ENCODE measurements at regions not wholly inside any gene's neighbourhood (a gene's known extent, or its start where the extent isn't known, plus 50 kb on each side); places are given as distances from the start of the nearest gene placed in this dataset.
"Not testable (repeated sequence)": the region's sequence is repeated elsewhere in the genome, so short reads cannot be mapped to it uniquely, and the experiment has no call there.

- no peak for DNase-seq (ENCODE audit: low read depth, low spot score)
- Histone ChIP-seq H3K27me3 (ENCODE audit: control insufficient read depth, insufficient read depth, low read length) (no peaks in the 10 kb centered on the region), H3K9me3 (ENCODE audit: control insufficient read depth, insufficient read depth, low read length) (no peaks in the 10 kb centered on the region), H3K27ac (ENCODE audit: low read length) (no peak overlapping the region), H3K4me3 (ENCODE audit: low read length) (no peak overlapping the region), H3K36me3 (ENCODE audit: control insufficient read depth, insufficient read depth, low read length) (no peaks in the 10 kb centered on the region), H3K4me1 (ENCODE audit: control insufficient read depth, insufficient read depth, low read length) (no peaks in the 10 kb centered on the region; the same call in 1 of the 2 replicates)
- no CpG with 5 or more reads among the region's 3 CpGs for WGBS (ENCODE audit: insufficient coverage, insufficient read length)
Measured at GRCh38 chr17:33954597-33954996, 300.5 kb upstream of the CCL2 start.

DNA sequence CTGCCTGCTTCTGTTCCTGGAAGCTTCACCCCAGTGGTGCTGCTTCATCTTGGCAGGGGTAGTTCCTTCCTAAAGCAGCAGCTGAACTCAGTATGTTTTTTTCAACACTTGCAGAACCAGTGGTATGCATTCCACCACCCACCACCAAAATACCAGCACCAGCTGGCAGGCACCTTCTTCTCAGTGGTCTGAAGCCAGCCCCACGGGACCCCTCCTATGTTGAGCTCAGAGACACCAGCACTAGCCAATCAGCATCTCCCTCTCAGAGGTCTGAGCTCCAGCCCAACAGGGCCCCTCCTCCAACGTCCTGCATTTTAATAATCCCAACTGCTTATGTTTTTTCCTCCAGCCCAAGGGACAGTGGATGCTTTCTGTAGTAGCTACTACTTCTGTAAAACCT is 299.6 kb upstream of the CCL2 start:
- Histone ChIP-seq H3K9me3 (ENCODE audit: control insufficient read depth, insufficient read depth, low read length) (no peaks in the 10 kb centered on the region), H3K36me3 (ENCODE audit: control insufficient read depth, insufficient read depth, low read length) (no peaks in the 10 kb centered on the region), H3K4me3 (ENCODE audit: low read length) (no peak overlapping the region), H3K4me1 (ENCODE audit: control insufficient read depth, insufficient read depth, low read length) (no peaks in the 10 kb centered on the region; the same call in 1 of the 2 replicates), H3K27me3 (ENCODE audit: control insufficient read depth, insufficient read depth, low read length) (no peaks in the 10 kb centered on the region), H3K27ac (ENCODE audit: low read length) (no peak overlapping the region)
- no CpG with 5 or more reads among the region's 2 CpGs for WGBS (ENCODE audit: insufficient coverage, insufficient read length)
- no peak for DNase-seq (ENCODE audit: low read depth, low spot score)

DNA sequence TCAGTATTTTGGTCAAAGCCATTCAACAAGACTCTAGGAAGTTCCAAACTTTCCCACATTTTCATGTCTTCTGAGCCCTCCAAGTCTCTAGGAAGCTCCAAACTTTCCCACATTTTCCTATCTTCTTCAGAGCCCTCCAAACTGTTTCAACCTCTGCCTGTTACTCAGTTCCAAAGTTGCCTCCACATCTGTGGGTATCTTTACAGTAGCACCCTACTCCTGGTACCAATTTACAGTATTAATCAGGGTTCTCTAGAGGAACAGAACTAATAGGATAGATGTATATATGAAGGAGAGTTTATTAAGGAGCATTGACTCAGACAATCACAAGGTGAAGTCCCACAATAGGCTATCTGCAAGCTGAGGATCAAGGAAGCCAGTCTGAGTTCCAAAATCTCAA is 296.0 kb upstream of the CCL2 start:
- not testable (repeated sequence) for DNase-seq (ENCODE audit: low read depth, low spot score); H3K9me3 ChIP-seq (ENCODE audit: control insufficient read depth, insufficient read depth, low read length); H3K4me3 ChIP-seq (ENCODE audit: low read length); H3K4me1 ChIP-seq (ENCODE audit: control insufficient read depth, insufficient read depth, low read length); H3K36me3 ChIP-seq (ENCODE audit: control insufficient read depth, insufficient read depth, low read length); H3K27ac ChIP-seq (ENCODE audit: low read length); H3K27me3 ChIP-seq (ENCODE audit: control insufficient read depth, insufficient read depth, low read length)

DNA sequence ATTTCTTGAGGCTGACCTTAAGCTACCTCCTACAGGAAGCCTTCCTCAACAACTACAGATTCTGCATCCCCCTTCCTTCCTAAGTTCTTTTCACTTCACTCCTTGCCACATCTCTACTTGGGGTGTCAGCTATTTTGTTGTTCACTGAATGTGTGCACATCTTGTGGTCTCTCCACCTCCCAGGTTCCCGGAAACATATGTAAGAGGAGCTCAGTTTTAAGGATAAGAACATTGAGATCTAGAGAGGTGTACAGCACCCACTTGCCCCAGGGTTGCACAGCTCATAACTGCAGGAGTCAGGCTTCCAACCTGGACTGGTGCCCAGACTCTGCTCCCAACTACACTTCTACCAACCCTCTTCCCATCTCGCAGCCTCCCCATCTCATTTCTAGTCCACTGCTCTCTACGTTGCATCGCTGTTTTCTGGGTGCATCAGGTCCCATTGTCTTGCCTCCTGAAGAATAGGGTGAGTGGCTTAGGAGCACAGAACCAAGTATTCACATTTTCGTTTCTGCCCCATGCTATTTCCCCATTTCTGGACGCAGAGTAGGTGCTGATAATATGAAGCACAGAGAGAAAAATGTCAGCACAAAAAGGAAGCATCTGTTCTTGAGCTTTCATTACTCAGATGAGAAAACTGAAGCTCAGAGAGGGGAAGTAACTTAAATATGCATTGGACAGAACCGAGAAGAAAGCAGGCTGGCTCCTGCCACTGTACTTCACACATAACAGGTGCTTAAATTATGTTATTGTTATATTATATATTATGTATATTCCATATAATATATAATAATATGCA is 292.0 kb upstream of the CCL2 start:
- H3K27me3 ChIP-seq (ENCODE audit: control insufficient read depth, insufficient read depth, low read length): no peaks in the 10 kb centered on the region
- no peak overlapping the region for H3K4me3 ChIP-seq (ENCODE audit: low read length)
- no peak for DNase-seq (ENCODE audit: low read depth, low spot score)
- H3K36me3 ChIP-seq (ENCODE audit: control insufficient read depth, insufficient read depth, low read length): no peaks in the 10 kb centered on the region
- no CpG with 5 or more reads among the region's 7 CpGs for WGBS (ENCODE audit: insufficient coverage, insufficient read length)
- no peaks in the 10 kb centered on the region for H3K4me1 ChIP-seq (ENCODE audit: control insufficient read depth, insufficient read depth, low read length)
- H3K9me3 ChIP-seq (ENCODE audit: control insufficient read depth, insufficient read depth, low read length): no peaks in the 10 kb centered on the region
- no peak overlapping the region for H3K27ac ChIP-seq (ENCODE audit: low read length)

DNA sequence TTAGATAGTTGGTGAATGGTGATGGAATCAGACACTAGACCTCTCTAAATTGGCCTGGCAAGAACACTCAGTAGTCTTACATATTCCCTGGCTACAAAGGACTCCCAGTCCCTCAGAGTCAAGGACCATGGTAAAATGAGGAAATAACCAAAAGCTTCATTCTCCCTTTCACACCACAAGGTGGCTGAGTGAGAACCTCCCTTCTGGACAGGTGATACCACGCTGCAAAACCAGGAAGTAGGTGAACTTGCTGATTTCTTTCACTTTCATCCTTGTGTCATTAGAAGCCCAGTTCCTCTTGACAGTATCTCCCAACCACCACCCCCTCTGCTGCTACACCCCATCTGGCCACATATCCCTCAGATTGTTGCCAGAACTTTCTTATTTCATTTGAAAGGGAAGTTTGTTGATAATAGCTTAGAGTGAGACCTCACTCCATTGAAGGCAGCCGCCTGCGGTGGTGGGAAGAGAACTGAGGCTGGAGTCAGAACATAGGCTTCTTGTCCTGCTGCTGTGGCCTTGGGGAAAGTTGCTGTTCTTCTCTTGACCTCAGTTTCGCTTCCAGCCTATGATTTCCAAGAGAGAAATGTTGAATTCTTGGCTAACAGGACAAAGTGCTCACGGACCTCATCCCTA is 290.6 kb upstream of the CCL2 start:
- H3K27me3 ChIP-seq (ENCODE audit: control insufficient read depth, insufficient read depth, low read length): no peaks in the 10 kb centered on the region
- H3K27ac ChIP-seq (ENCODE audit: low read length): no peak overlapping the region
- H3K36me3 ChIP-seq (ENCODE audit: control insufficient read depth, insufficient read depth, low read length): no peaks in the 10 kb centered on the region
- WGBS (ENCODE audit: insufficient coverage, insufficient read length): no CpG with 5 or more reads among the region's 5 CpGs
- H3K4me3 ChIP-seq (ENCODE audit: low read length): no peak overlapping the region
- no peaks in the 10 kb centered on the region for H3K9me3 ChIP-seq (ENCODE audit: control insufficient read depth, insufficient read depth, low read length)
- peak; percentile 27 for DNase-seq (ENCODE audit: low read depth, low spot score)
- no peaks in the 10 kb centered on the region for H3K4me1 ChIP-seq (ENCODE audit: control insufficient read depth, insufficient read depth, low read length)

- no peaks in the 10 kb centered on the region for H3K36me3 ChIP-seq (ENCODE audit: control insufficient read depth, insufficient read depth, low read length)
- H3K27ac ChIP-seq (ENCODE audit: low read length): no peak overlapping the region
- H3K27me3 ChIP-seq (ENCODE audit: control insufficient read depth, insufficient read depth, low read length): no peaks in the 10 kb centered on the region
- no peaks in the 10 kb centered on the region for H3K4me1 ChIP-seq (ENCODE audit: control insufficient read depth, insufficient read depth, low read length)
- no peaks in the 10 kb centered on the region for H3K9me3 ChIP-seq (ENCODE audit: control insufficient read depth, insufficient read depth, low read length)
- no peak overlapping the region for H3K4me3 ChIP-seq (ENCODE audit: low read length)
- no peak for DNase-seq (ENCODE audit: low read depth, low spot score)
- no CpG with 5 or more reads among the region's 9 CpGs for WGBS (ENCODE audit: insufficient coverage, insufficient read length)
Measured at GRCh38 chr17:33966410-33967059, 288.6 kb upstream of the CCL2 start.

DNA sequence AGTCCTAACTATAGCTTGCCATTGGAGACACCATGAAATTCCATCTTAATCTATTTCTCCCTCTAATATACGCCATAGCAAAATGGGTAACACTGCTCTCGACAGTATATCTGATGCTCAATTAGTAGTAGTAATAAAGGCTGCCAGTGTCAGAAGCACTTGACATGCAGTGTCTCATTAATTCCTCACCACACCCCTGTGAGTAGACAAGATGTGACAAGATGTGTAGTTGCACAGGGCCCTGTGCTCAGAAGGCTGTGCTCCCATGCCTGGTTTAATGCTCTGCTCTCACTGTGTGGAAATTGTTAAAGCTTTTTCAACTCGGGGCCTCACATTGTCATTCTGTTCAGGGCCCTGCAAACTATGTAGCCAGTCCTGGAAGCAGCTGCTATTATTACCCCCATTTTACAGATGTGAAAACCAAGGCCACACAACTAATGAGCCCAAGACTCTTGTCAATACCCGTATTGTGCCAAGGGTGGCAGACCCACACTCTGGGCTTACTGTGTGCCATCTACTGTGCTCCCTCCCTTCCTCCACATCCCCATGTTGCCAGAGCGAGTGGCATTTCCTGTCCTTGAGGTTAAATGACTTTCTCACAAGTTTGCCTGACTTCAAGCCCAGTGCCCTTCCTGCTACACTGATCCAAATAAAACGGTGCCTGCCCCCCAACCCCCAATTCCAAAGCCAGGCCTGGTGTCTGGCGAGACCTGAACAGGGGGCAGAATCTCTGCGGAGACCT is 287.3 kb upstream of the CCL2 start:
- Histone ChIP-seq H3K27ac (ENCODE audit: low read length) (no peak overlapping the region), H3K9me3 (ENCODE audit: control insufficient read depth, insufficient read depth, low read length) (no peaks in the 10 kb centered on the region), H3K36me3 (ENCODE audit: control insufficient read depth, insufficient read depth, low read length) (no peaks in the 10 kb centered on the region), H3K4me3 (ENCODE audit: low read length) (no peak overlapping the region), H3K27me3 (ENCODE audit: control insufficient read depth, insufficient read depth, low read length) (no peaks in the 10 kb centered on the region), H3K4me1 (ENCODE audit: control insufficient read depth, insufficient read depth, low read length) (no peaks in the 10 kb centered on the region)
- WGBS (ENCODE audit: insufficient coverage, insufficient read length): no CpG with 5 or more reads among the region's 8 CpGs
- DNase-seq (ENCODE audit: low read depth, low spot score): no peak

DNA sequence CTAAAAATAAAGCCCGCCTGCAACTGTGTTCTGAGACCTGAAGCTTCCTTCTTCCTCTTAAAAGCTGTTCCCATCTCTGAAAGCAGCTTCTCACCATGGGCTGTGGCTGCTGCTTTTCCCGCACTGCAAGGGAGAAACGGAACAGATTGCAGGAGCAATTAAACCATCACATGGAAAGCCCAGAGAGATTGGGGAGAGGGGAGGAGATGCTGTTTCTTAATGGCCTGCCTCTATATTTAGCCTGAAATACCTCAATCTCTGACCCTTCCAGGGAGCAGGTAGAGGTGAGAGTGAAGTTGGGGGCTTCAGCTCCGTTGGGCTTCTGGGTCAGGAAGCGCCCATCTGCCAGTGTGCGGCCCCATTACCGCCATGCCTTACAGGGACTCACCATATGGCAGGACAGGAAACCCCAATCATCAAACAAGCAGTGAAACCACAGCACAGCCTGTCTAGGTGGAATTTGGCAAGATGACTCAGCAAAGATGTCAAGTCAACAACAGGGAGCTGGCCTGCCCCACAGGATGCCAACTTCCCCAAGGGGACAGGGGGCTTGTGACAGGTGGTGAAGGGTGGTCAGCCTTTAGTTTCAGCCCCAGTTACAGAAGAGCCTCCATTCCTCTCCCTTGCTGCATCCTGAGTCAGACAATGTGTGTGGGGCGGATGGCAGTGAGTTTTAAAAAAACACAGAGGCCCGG is 286.6 kb upstream of the CCL2 start:
- H3K27me3 ChIP-seq (ENCODE audit: control insufficient read depth, insufficient read depth, low read length): no peaks in the 10 kb centered on the region
- H3K4me1 ChIP-seq (ENCODE audit: control insufficient read depth, insufficient read depth, low read length): no peaks in the 10 kb centered on the region
- DNase-seq (ENCODE audit: low read depth, low spot score): no peak

DNA sequence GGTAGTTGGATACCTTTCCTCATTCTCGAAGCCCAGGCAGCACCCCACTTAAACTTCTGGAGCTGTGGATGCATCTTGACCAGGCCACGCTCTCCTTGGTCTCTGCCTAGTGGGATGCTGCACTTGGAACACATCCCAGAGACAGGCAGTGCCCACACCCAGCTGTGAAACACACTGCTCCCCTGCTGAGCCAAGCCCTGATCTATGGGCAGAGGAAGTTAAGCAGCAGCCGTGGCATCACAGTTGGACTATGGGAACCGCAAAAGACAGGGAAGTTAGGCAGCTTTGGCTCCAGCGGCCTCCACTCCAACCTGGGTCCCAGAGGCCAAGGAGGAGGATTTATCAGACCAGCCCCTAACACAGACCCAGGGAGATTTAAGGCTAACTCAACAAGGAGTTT is 284.8 kb upstream of the CCL2 start:
- no peak overlapping the region for H3K4me3 ChIP-seq (ENCODE audit: low read length)
- no peak for DNase-seq (ENCODE audit: low read depth, low spot score)
- H3K27me3 ChIP-seq (ENCODE audit: control insufficient read depth, insufficient read depth, low read length): no peaks in the 10 kb centered on the region
- no CpG with 5 or more reads among the region's 5 CpGs for WGBS (ENCODE audit: insufficient coverage, insufficient read length)
- H3K27ac ChIP-seq (ENCODE audit: low read length): no peak overlapping the region
- no peaks in the 10 kb centered on the region for H3K36me3 ChIP-seq (ENCODE audit: control insufficient read depth, insufficient read depth, low read length)
- no peaks in the 10 kb centered on the region for H3K4me1 ChIP-seq (ENCODE audit: control insufficient read depth, insufficient read depth, low read length)
- H3K9me3 ChIP-seq (ENCODE audit: control insufficient read depth, insufficient read depth, low read length): no peaks in the 10 kb centered on the region

More for the DNA sequence above, 286.6 kb upstream of the CCL2 start:
- no peak overlapping the region for H3K27ac ChIP-seq (ENCODE audit: low read length)
- H3K36me3 ChIP-seq (ENCODE audit: control insufficient read depth, insufficient read depth, low read length): no peaks in the 10 kb centered on the region
- no peaks in the 10 kb centered on the region for H3K9me3 ChIP-seq (ENCODE audit: control insufficient read depth, insufficient read depth, low read length)
- H3K4me3 ChIP-seq (ENCODE audit: low read length): no peak overlapping the region
- no CpG with 5 or more reads among the region's 9 CpGs for WGBS (ENCODE audit: insufficient coverage, insufficient read length)

GRCh38 chr17:33972763-33973162 is 282.3 kb upstream of the CCL2 start:
- no peaks in the 10 kb centered on the region for H3K36me3 ChIP-seq (ENCODE audit: control insufficient read depth, insufficient read depth, low read length)
- H3K27ac ChIP-seq (ENCODE audit: low read length): no peak overlapping the region
- WGBS (ENCODE audit: insufficient coverage, insufficient read length): no CpG with 5 or more reads among the region's 3 CpGs
- no peaks in the 10 kb centered on the region for H3K4me1 ChIP-seq (ENCODE audit: control insufficient read depth, insufficient read depth, low read length)
- DNase-seq (ENCODE audit: low read depth, low spot score): no peak
- no peak overlapping the region for H3K4me3 ChIP-seq (ENCODE audit: low read length)
- no peaks in the 10 kb centered on the region for H3K27me3 ChIP-seq (ENCODE audit: control insufficient read depth, insufficient read depth, low read length)
- no peaks in the 10 kb centered on the region for H3K9me3 ChIP-seq (ENCODE audit: control insufficient read depth, insufficient read depth, low read length)

All from iPS DF 6.9 (cell line).